Transverse colon (tissue), 4 donors: ENCODE measurements at regions not wholly inside any gene's neighbourhood (a gene's known extent, or its start where the extent isn't known, plus 50 kb on each side); places are given as distances from the start of the nearest gene placed in this dataset.
"Not testable (repeated sequence)": the region's sequence is repeated elsewhere in the genome, so short reads cannot be mapped to it uniquely, and the experiment has no call there.

Experiments used
- DNase-seq: peaks from one replicate; pipeline ENCODE4 v3.0.0-alpha.2; 2019
- H3K27ac ChIP-seq, 4 donors: fragments of 200-600 bp; sonication (generic); 2 replicates each; pipeline ENCODE4 v1.5.1; 2016 to 2018; ENCODE audit warnings: inconsistent platforms in 4 of 4
- H3K27me3 ChIP-seq: fragments of 200-600 bp; sonication (generic); 2 replicates; pipeline ENCODE4 v1.5.1; 2017; ENCODE audit warnings: inconsistent platforms
- H3K36me3 ChIP-seq, 4 donors: fragments of 200-600 bp; sonication (generic); 2 replicates each; pipeline ENCODE4 v1.5.1; 2017 to 2019; ENCODE audit warnings: inconsistent platforms in 4 of 4
- H3K4me1 ChIP-seq, 4 donors: fragments of 200-600 bp; sonication (generic); 2 replicates each; pipeline ENCODE4 v1.5.1; 2017 to 2020; ENCODE audit warnings: inconsistent platforms in 4 of 4
- H3K4me3 ChIP-seq, 4 donors: fragments of 200-600 bp; sonication (generic); 1 replicate in 1 of 4; 2 replicates in 3 of 4; pipeline versions ENCODE4 v1.5.1 to v1.6.1; 2017 to 2019; ENCODE audit warnings: inconsistent platforms in 4 of 4
- H3K9me3 ChIP-seq, 2 donors: fragments of 200-600 bp; sonication (generic); 2 replicates each; pipeline ENCODE4 v1.5.1; 2017 to 2019; ENCODE audit warnings: inconsistent platforms in 2 of 2
- CTCF ChIP-seq, 5 experiments: fragments of 200-600 bp in 3 of 5; fragments of 450-650 bp in 2 of 5; sonication (generic) in 3 of 5; IDR thresholded peaks; 1 replicate in 2 of 5; 2 replicates in 3 of 5; pipeline ENCODE4 v1.5.1; 2016 to 2017; ENCODE audit warnings: antibody characterized with exemption in 5 of 5, inconsistent platforms in 3 of 5, mild to moderate bottlenecking in 2 of 5, moderate library complexity in 1 of 5
- WGBS, 2 donors: methylation state at CpG; one replicate each; pipeline ENCODE4 v1.1.5; 2018; ENCODE audit warnings: low coverage in 1 of 2; 5-methylcytosine and 5-hydroxymethylcytosine counted together
- in situ Hi-C, 4 donors: fragments of 200-750 bp; cut with MboI; loops; one replicate each; pipeline versions ENCODE4 v1.15.0 to v1.15.1; 2017; ENCODE audit warnings: low sequenced_read_pairs in 3 of 4, low pct_ligation_motif_present in 1 of 4, low pct_unique_long_range_greater_than_20kb in 1 of 4
- intact Hi-C: fragments of 100-400 bp; cut with DNase I; formaldehyde crosslinking; loops from one replicate; pipeline ENCODE4 v1.15.1; 2023; ENCODE audit warnings: low total_unique reads

- H3K4me3 ChIP-seq, in situ Hi-C loops, H3K27me3 ChIP-seq, DNase-seq, H3K27ac ChIP-seq, intact Hi-C loops, H3K4me1 ChIP-seq, H3K9me3 ChIP-seq, H3K36me3 ChIP-seq: not testable (repeated sequence)
- TF ChIP-seq CTCF (IDR thresholded peaks at IDR 0.05): peak in 2 of 5 experiments; percentile 22 to 24
- WGBS, 2 donors: 0% methylated on average over 1 of the region's 3 CpGs; no CpG with 5 or more reads in 1 of the 2 donors
Measured at GRCh38 chr2:90027231-90027643, 1335.8 kb downstream of the RPIA start.

DNA sequence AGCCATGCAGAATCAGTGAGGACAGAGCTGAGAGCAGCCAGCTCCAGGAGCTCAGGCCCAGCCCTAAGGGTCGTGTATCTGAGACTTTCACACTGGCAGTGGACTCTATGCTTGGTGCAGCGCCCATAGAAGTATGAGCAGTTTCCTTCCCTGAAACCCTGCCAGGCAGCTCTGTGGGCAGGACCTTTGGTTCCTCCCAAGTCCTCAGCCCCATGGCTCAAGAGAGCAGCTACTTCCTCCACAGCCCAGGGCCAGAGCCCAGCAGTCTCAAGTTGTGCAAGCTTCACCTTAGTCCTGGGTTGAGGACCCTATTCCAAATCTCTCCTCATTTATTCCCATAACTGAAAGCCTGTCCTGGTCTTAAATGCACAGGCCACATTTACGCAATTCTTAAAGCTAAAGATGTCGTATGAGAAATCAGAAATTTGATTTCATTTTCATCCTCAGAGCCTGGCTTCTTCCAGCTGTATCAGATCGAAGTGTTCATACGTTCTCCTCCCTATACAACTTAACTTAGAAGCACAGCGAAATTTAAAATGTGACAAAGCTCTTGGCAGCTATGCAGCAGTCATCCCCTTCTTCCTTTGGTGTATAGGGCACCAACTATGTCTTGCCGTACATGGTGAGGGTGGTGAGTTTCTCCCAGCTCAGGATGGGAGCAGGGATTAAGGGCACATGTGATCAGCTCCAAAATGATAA is 1337.1 kb downstream of the RPIA start:
- H3K36me3 ChIP-seq, H3K27ac ChIP-seq, H3K9me3 ChIP-seq, intact Hi-C loops, H3K4me1 ChIP-seq, H3K4me3 ChIP-seq, H3K27me3 ChIP-seq, in situ Hi-C loops: not testable (repeated sequence)
- WGBS, 2 donors: 69 to 80% methylated on average over 2 to 7 of the region's 8 CpGs
- DNase-seq: peak; percentile 8

DNA sequence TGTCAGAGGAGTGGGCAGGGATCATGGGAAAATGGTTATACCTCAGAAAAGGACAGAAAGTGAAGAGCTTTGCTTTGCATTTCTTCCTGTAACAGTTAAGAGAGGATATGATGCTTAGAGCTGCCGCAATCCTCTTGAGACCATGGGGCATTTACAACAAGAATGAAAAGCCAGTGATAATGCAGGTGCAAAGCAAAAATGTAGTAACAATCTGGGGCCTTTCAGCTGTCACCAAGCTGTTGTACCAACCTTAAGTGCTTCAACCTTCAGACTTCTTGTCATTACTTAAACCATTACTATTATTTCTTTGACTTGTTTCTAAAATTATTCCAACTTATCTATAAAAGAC is 1337.6 kb downstream of the RPIA start:
- H3K36me3 ChIP-seq, in situ Hi-C loops, H3K27me3 ChIP-seq, H3K4me3 ChIP-seq, H3K9me3 ChIP-seq, intact Hi-C loops, H3K4me1 ChIP-seq, H3K27ac ChIP-seq, DNase-seq: not testable (repeated sequence)
- WGBS, 2 donors: 100% methylated on average over 1 of the region's 1 CpG; no CpG with 5 or more reads in 1 of the 2 donors

GRCh38 chr2:90032269-90032668 is 1340.8 kb downstream of the RPIA start:
- H3K36me3 ChIP-seq, H3K4me3 ChIP-seq, H3K9me3 ChIP-seq, in situ Hi-C loops, H3K4me1 ChIP-seq, H3K27ac ChIP-seq, intact Hi-C loops, DNase-seq, H3K27me3 ChIP-seq: not testable (repeated sequence)
- 54% methylated on average over 2 of the region's 2 CpGs; no CpG with 5 or more reads in 1 of the 2 donors for WGBS, 2 donors

GRCh38 chr2:90036335-90036734 is 1344.9 kb downstream of the RPIA start:
- H3K4me3 ChIP-seq, H3K36me3 ChIP-seq, H3K27me3 ChIP-seq, intact Hi-C loops, in situ Hi-C loops, H3K4me1 ChIP-seq, DNase-seq, H3K9me3 ChIP-seq, H3K27ac ChIP-seq: not testable (repeated sequence)
- WGBS, 2 donors: 45% methylated on average over 1 of the region's 1 CpG; no CpG with 5 or more reads in 1 of the 2 donors

- intact Hi-C loops, H3K36me3 ChIP-seq, DNase-seq, H3K4me3 ChIP-seq, H3K27ac ChIP-seq, H3K9me3 ChIP-seq, H3K27me3 ChIP-seq, in situ Hi-C loops, H3K4me1 ChIP-seq: not testable (repeated sequence)
- 69% methylated on average over 4 of the region's 4 CpGs; no CpG with 5 or more reads in 1 of the 2 donors for WGBS, 2 donors
Measured at GRCh38 chr2:90039093-90039492, 1347.6 kb downstream of the RPIA start.

DNA sequence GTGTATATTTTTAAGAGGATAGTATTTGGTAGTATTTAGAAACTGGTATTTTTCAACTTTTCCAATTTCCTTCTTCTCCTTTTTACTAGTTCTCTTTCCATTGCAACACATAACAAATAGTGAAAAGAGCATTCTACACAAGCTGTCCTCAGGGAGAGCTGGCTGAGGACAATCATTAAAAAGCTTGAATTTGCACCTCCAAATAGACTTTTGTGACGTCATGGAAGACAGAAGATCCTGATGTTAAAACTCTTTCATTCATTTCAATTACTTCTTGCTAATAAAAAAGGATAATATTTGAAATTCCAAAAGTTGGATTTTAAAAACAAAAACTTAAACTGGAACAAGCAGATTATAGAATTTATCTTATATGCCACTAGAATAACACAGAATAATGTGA is 1356.3 kb downstream of the RPIA start:
- in situ Hi-C loops, H3K27ac ChIP-seq, H3K27me3 ChIP-seq, DNase-seq, H3K9me3 ChIP-seq, intact Hi-C loops, H3K36me3 ChIP-seq, H3K4me1 ChIP-seq, H3K4me3 ChIP-seq: not testable (repeated sequence)
- WGBS, 2 donors: 52% methylated on average over 1 of the region's 1 CpG; no CpG with 5 or more reads in 1 of the 2 donors

- H3K4me1 ChIP-seq, H3K27me3 ChIP-seq, intact Hi-C loops, in situ Hi-C loops, DNase-seq, H3K36me3 ChIP-seq, H3K27ac ChIP-seq, H3K9me3 ChIP-seq, H3K4me3 ChIP-seq: not testable (repeated sequence)
Measured at GRCh38 chr2:90052113-90052631, 1360.7 kb downstream of the RPIA start.
